ENCODE measurements at regions not wholly inside any gene's neighbourhood (a gene's known extent, or its start where the extent isn't known, plus 50 kb on each side); places are given as distances from the start of the nearest gene placed in this dataset.
A peak's percentile ranks its signal among the peaks of the same experiment; 100 is the strongest.
"Not testable (repeated sequence)": the region's sequence is repeated elsewhere in the genome, so short reads cannot be mapped to it uniquely, and the experiment has no call there.

- ATAC-seq = no peak
- POLR2A ChIA-PET = interaction anchor here (0.6 to 2.8 kb wide), 4 partner anchors 8 to 28 kb away, joined by 3 to 19 read pairs (median 4); no protein-coding TSS in a partner anchor
Measured at GRCh38 chr20:53856300-53857295, 213.8 kb downstream of the BCAS1 start.

GRCh38 chr20:53855733-53856132, 214.7 kb downstream of the BCAS1 start:
- H3K9me3 ChIP-seq (ENCODE audit: control insufficient read depth in 2 of 3, low read length in 3 of 3) = no peaks in the 10 kb centered on the region
- Mint-ChIP-seq H3K4me1 (peaks cover 24 to 43% (median 33%) of the 10 kb centered on the region in 7 donors), H3K4me3 (peak overlapping the region in 6 of 10 donors; percentile 15 to 71 (median 43)), H3K36me3 (no peaks in the 10 kb centered on the region), H3K27me3 (no peaks in the 10 kb centered on the region), H3K27ac (peak overlapping the region; percentile 38 to 96 (median 66)), H3K9me3 (no peaks in the 10 kb centered on the region)
- no peaks in the 10 kb centered on the region for H3K27me3 ChIP-seq (ENCODE audit: control insufficient read depth in 2 of 2, insufficient read depth in 2 of 2, low read length in 2 of 2)
- POLR2A ChIA-PET = interaction anchor here (0.7 kb wide), 1 partner anchor 36 kb away, joined by 5 read pairs; no protein-coding TSS in a partner anchor
- CTCF ChIA-PET = interaction anchor here (0.7 kb wide), 1 partner anchor 13 kb away, joined by 4 read pairs; no protein-coding TSS in a partner anchor
- no peak overlapping the region for H3K27ac ChIP-seq (ENCODE audit: low read depth, low read length)
- H3K4me3 ChIP-seq (ENCODE audit: low read length) = no peak overlapping the region
- intact Hi-C loops (cut with micrococcal nuclease) = no loop called here
- no peaks in the 10 kb centered on the region for H3K4me1 ChIP-seq (ENCODE audit: control insufficient read depth in 2 of 2, insufficient read depth in 2 of 2, low read length in 2 of 2)
- ATAC-seq (peak; percentile 40), DNase-seq (no peak)
- H3K36me3 ChIP-seq (ENCODE audit: control insufficient read depth in 2 of 3, insufficient read depth in 3 of 3, low read length in 3 of 3) = no peaks in the 10 kb centered on the region

More at GRCh38 chr20:53856300-53857295, 213.8 kb downstream of the BCAS1 start:
- Mint-ChIP-seq H3K4me1 (peaks cover 24 to 43% (median 33%) of the 10 kb centered on the region in 7 donors), H3K9me3 (no peaks in the 10 kb centered on the region), H3K27ac (peak overlapping the region in 5 of 9 donors; percentile 48 to 96 (median 80)), H3K4me3 (peak overlapping the region in 2 of 10 donors; percentile 15 to 59), H3K36me3 (no peaks in the 10 kb centered on the region), H3K27me3 (no peaks in the 10 kb centered on the region)
- Histone ChIP-seq H3K4me1 (ENCODE audit: control insufficient read depth in 2 of 2, insufficient read depth in 2 of 2, low read length in 2 of 2) (no peaks in the 10 kb centered on the region), H3K27ac (ENCODE audit: low read depth, low read length) (no peak overlapping the region), H3K36me3 (ENCODE audit: control insufficient read depth in 2 of 3, insufficient read depth in 3 of 3, low read length in 3 of 3) (no peaks in the 10 kb centered on the region), H3K9me3 (ENCODE audit: control insufficient read depth in 2 of 3, low read length in 3 of 3) (no peaks in the 10 kb centered on the region), H3K4me3 (ENCODE audit: low read length) (no peak overlapping the region), H3K27me3 (ENCODE audit: control insufficient read depth in 2 of 2, insufficient read depth in 2 of 2, low read length in 2 of 2) (no peaks in the 10 kb centered on the region)
- no peak for DNase-seq
- intact Hi-C loops (cut with micrococcal nuclease) = no loop called here
- CTCF ChIA-PET = interaction anchor here (0.7 to 1.2 kb wide), 2 partner anchors 14 to 278 kb away, joined by 3 to 4 read pairs; no protein-coding TSS in a partner anchor

- H3K9me3 Mint-ChIP-seq; ATAC-seq; DNase-seq; H3K36me3 ChIP-seq (ENCODE audit: control insufficient read depth in 2 of 3, insufficient read depth in 3 of 3, low read length in 3 of 3); H3K9me3 ChIP-seq (ENCODE audit: control insufficient read depth in 2 of 3, low read length in 3 of 3); intact Hi-C loops (cut with micrococcal nuclease); H3K27ac Mint-ChIP-seq; H3K36me3 Mint-ChIP-seq; H3K27me3 ChIP-seq (ENCODE audit: control insufficient read depth in 2 of 2, insufficient read depth in 2 of 2, low read length in 2 of 2); CTCF ChIA-PET; H3K27ac ChIP-seq (ENCODE audit: low read depth, low read length); H3K4me1 ChIP-seq (ENCODE audit: control insufficient read depth in 2 of 2, insufficient read depth in 2 of 2, low read length in 2 of 2); H3K27me3 Mint-ChIP-seq; H3K4me3 Mint-ChIP-seq; H3K4me3 ChIP-seq (ENCODE audit: low read length): not testable (repeated sequence)
- peaks cover 24 to 44% (median 35%) of the 10 kb centered on the region in 7 donors for H3K4me1 Mint-ChIP-seq
- POLR2A ChIA-PET = interaction anchor here (0.7 kb wide), 1 partner anchor 12 kb away, joined by 3 read pairs; no protein-coding TSS in a partner anchor
Measured at GRCh38 chr20:53854609-53854926, 215.8 kb downstream of the BCAS1 start.

- H3K4me3 ChIP-seq (ENCODE audit: low read length) = no peak overlapping the region
- Mint-ChIP-seq H3K4me1 (peaks cover 30 to 56% (median 40%) of the 10 kb centered on the region in 7 donors), H3K27ac (peak overlapping the region in 3 of 9 donors; percentile 41 to 70 (median 60)), H3K4me3 (no peak overlapping the region), H3K36me3 (peaks cover 0 to 2% (median 0%) of the 10 kb centered on the region in 5 donors), H3K9me3 (no peaks in the 10 kb centered on the region), H3K27me3 (no peaks in the 10 kb centered on the region)
- ATAC-seq = no peak
- ChIA-PET POLR2A (interaction anchor here (1.2 kb wide), 1 partner anchor 9 kb away, joined by 3 read pairs; no protein-coding TSS in a partner anchor), CTCF (no interaction called here)
- intact Hi-C loops (cut with micrococcal nuclease) = no loop called here
- H3K27ac ChIP-seq (ENCODE audit: low read depth, low read length) = no peak overlapping the region
- H3K9me3 ChIP-seq (ENCODE audit: control insufficient read depth in 2 of 3, low read length in 3 of 3) = no peaks in the 10 kb centered on the region
- H3K36me3 ChIP-seq (ENCODE audit: control insufficient read depth in 2 of 3, insufficient read depth in 3 of 3, low read length in 3 of 3) = no peaks in the 10 kb centered on the region
- peaks cover 0 to 3% of the 10 kb centered on the region in 2 donors for H3K4me1 ChIP-seq (ENCODE audit: control insufficient read depth in 2 of 2, insufficient read depth in 2 of 2, low read length in 2 of 2)
- no peak for DNase-seq
- H3K27me3 ChIP-seq (ENCODE audit: control insufficient read depth in 2 of 2, insufficient read depth in 2 of 2, low read length in 2 of 2) = no peaks in the 10 kb centered on the region
Measured at GRCh38 chr20:53853111-53853713, 217.2 kb downstream of the BCAS1 start.

- peaks cover 2 to 8% of the 10 kb centered on the region in 2 donors for H3K4me1 ChIP-seq (ENCODE audit: control insufficient read depth in 2 of 2, insufficient read depth in 2 of 2, low read length in 2 of 2)
- intact Hi-C loops (cut with micrococcal nuclease) = no loop called here
- no peak overlapping the region for H3K4me3 ChIP-seq (ENCODE audit: low read length)
- Mint-ChIP-seq H3K27me3 (no peaks in the 10 kb centered on the region), H3K9me3 (no peaks in the 10 kb centered on the region), H3K4me1 (peaks cover 31 to 56% (median 41%) of the 10 kb centered on the region in 7 donors), H3K27ac (peak overlapping the region in 3 of 9 donors; percentile 41 to 76 (median 60)), H3K36me3 (peaks cover 0 to 2% (median 0%) of the 10 kb centered on the region in 5 donors), H3K4me3 (no peak overlapping the region)
- no peak for ATAC-seq
- H3K27me3 ChIP-seq (ENCODE audit: control insufficient read depth in 2 of 2, insufficient read depth in 2 of 2, low read length in 2 of 2) = no peaks in the 10 kb centered on the region
- H3K9me3 ChIP-seq (ENCODE audit: control insufficient read depth in 2 of 3, low read length in 3 of 3) = no peaks in the 10 kb centered on the region
- H3K27ac ChIP-seq (ENCODE audit: low read depth, low read length) = no peak overlapping the region
- no peaks in the 10 kb centered on the region for H3K36me3 ChIP-seq (ENCODE audit: control insufficient read depth in 2 of 3, insufficient read depth in 3 of 3, low read length in 3 of 3)
- no peak for DNase-seq
- ChIA-PET POLR2A (interaction anchor here (1.2 to 1.4 kb wide), 2 partner anchors 9 to 13 kb away, joined by 3 to 4 read pairs; no protein-coding TSS in a partner anchor), CTCF (no interaction called here)
Measured at GRCh38 chr20:53852691-53853090, 217.7 kb downstream of the BCAS1 start.

GRCh38 chr20:53852014-53852413, 218.4 kb downstream of the BCAS1 start:
- DNase-seq (no peak), ATAC-seq (no peak)
- Mint-ChIP-seq H3K4me3 (no peak overlapping the region), H3K9me3 (no peaks in the 10 kb centered on the region), H3K36me3 (peaks cover 0 to 2% (median 0%) of the 10 kb centered on the region in 5 donors), H3K4me1 (peaks cover 31 to 57% (median 42%) of the 10 kb centered on the region in 7 donors), H3K27me3 (no peaks in the 10 kb centered on the region), H3K27ac (peak overlapping the region in 1 of 9 donors; percentile 30)
- Histone ChIP-seq H3K4me3 (ENCODE audit: low read length) (no peak overlapping the region), H3K4me1 (ENCODE audit: control insufficient read depth in 2 of 2, insufficient read depth in 2 of 2, low read length in 2 of 2) (peaks cover 6 to 13% of the 10 kb centered on the region in 2 donors), H3K9me3 (ENCODE audit: control insufficient read depth in 2 of 3, low read length in 3 of 3) (no peaks in the 10 kb centered on the region), H3K27ac (ENCODE audit: low read depth, low read length) (no peak overlapping the region), H3K27me3 (ENCODE audit: control insufficient read depth in 2 of 2, insufficient read depth in 2 of 2, low read length in 2 of 2) (no peaks in the 10 kb centered on the region), H3K36me3 (ENCODE audit: control insufficient read depth in 2 of 3, insufficient read depth in 3 of 3, low read length in 3 of 3) (no peaks in the 10 kb centered on the region)
- CTCF ChIA-PET = interaction anchor here (0.6 kb wide), 1 partner anchor 84 kb away, joined by 4 read pairs; no protein-coding TSS in a partner anchor
- intact Hi-C loops (cut with micrococcal nuclease) = no loop called here
- POLR2A ChIA-PET = interaction anchor here (1.2 to 1.4 kb wide), 2 partner anchors 8 to 13 kb away, joined by 3 to 4 read pairs; no protein-coding TSS in a partner anchor
